H1 (cell line): ENCODE measurements at regions not wholly inside any gene's neighbourhood (a gene's known extent, or its start where the extent isn't known, plus 50 kb on each side); places are given as distances from the start of the nearest gene placed in this dataset.

ENCODE experiments used
- CTCF ChIA-PET: fragments of 300-600 bp; sonication (Branson Sonifier 250); formaldehyde crosslinking; loops from one replicate; lab custom pipeline; 2021; ENCODE audit not compliant: partially characterized antibody; lab: Charles Lee
- POLR2A ChIA-PET: fragments of 300-600 bp; sonication (Branson Sonifier 250); formaldehyde crosslinking; loops from one replicate; lab custom pipeline; 2021; ENCODE audit warnings: inconsistent platforms; ENCODE audit not compliant: partially characterized antibody; lab: Charles Lee
- DNase-seq, 2 experiments: peaks; one replicate each; pipeline versions ENCODE4 v3.0.0 to v3.0.0-alpha.2; 2010 to 2022; ENCODE audit warnings: low spot score in 2 of 2, low read depth in 1 of 2, mixed read lengths in 1 of 2
- FAIRE-seq: peaks from 2 replicates; lab custom pipeline; 2011; peaks lifted over from hg19 to GRCh38; lab: Jason Lieb, UNC
- H2AFZ ChIP-seq: 2 replicates; pipeline ENCODE4 v1.8.1; 2012; ENCODE audit warnings: low read length, inconsistent platforms
- H2AK5ac ChIP-seq: 2 replicates; pipeline ENCODE4 v1.6.1; 2013; ENCODE audit warnings: low read depth, low read length
- H2BK120ac ChIP-seq: replicated peaks from 2 replicates; pipeline ENCODE3; 2013; ENCODE audit warnings: low read depth, low read length, inconsistent platforms
- H2BK12ac ChIP-seq: 2 replicates; pipeline ENCODE4 v1.6.1; 2013; ENCODE audit warnings: low read depth, low read length
- H2BK15ac ChIP-seq: 2 replicates; pipeline ENCODE4 v1.6.1; 2013; ENCODE audit warnings: low read length
- H2BK20ac ChIP-seq: 2 replicates; pipeline ENCODE4 v1.6.1; 2013; ENCODE audit warnings: low read length
- H2BK5ac ChIP-seq: 2 replicates; pipeline ENCODE4 v1.6.1; 2013; ENCODE audit warnings: low read depth, low read length
- H3K14ac ChIP-seq: 2 replicates; pipeline ENCODE4 v1.6.1; 2013; ENCODE audit warnings: inconsistent platforms; ENCODE audit not compliant: insufficient read length
- H3K18ac ChIP-seq: 2 replicates; pipeline ENCODE4 v1.6.1; 2013; ENCODE audit warnings: low read length; ENCODE audit errors: extremely low read depth
- H3K23ac ChIP-seq: 2 replicates; pipeline ENCODE4 v1.6.1; 2013; ENCODE audit warnings: inconsistent platforms; ENCODE audit not compliant: insufficient read length
- H3K23me2 ChIP-seq: 2 replicates; pipeline ENCODE4 v1.6.1; 2013; ENCODE audit warnings: low read depth, low read length
- H3K27ac ChIP-seq: 2 replicates; pipeline ENCODE4 v1.6.1; 2011; ENCODE audit warnings: low read depth, low read length, inconsistent platforms
- H3K27me3 ChIP-seq, 4 experiments: replicated peaks in 1 of 4; 1 replicate in 1 of 4; 2 replicates in 3 of 4; pipeline versions ENCODE4 v1.6.1 to v1.8.1; 2011 to 2013; ENCODE audit warnings: low read length in 3 of 4, mild to moderate bottlenecking in 3 of 4, inconsistent platforms in 2 of 4, mixed read lengths in 2 of 4, moderate library complexity in 1 of 4; ENCODE audit not compliant: control insufficient read depth in 3 of 4, insufficient read depth in 3 of 4; ENCODE audit errors: extremely low read depth in 1 of 4
- H3K36me3 ChIP-seq, 4 experiments: 2 replicates each; pipeline versions ENCODE4 v1.6.1 to v1.8.1; 2011 to 2013; ENCODE audit warnings: mild to moderate bottlenecking in 4 of 4, low read length in 3 of 4, moderate library complexity in 2 of 4, control low read depth in 1 of 4, inconsistent platforms in 1 of 4; ENCODE audit not compliant: insufficient read depth in 4 of 4, control insufficient read depth in 2 of 4
- H3K4ac ChIP-seq: replicated peaks from 2 replicates; pipeline ENCODE3; 2013; ENCODE audit warnings: low read length, low read depth, mixed read lengths, inconsistent platforms; ENCODE audit not compliant: insufficient read length
- H3K4me1 ChIP-seq, 4 experiments: replicated peaks in 1 of 4; 1 replicate in 1 of 4; 2 replicates in 3 of 4; pipeline versions ENCODE4 v1.6.1 to v1.8.1; 2011 to 2013; ENCODE audit warnings: low read length in 3 of 4, inconsistent platforms in 2 of 4, mixed read lengths in 1 of 4; ENCODE audit not compliant: insufficient read depth in 4 of 4, control insufficient read depth in 3 of 4
- H3K4me2 ChIP-seq, 2 experiments: 2 replicates each; pipeline versions ENCODE4 v1.6.1 to v1.8.1; 2011 to 2013; ENCODE audit warnings: low read depth in 2 of 2, low read length in 2 of 2, control low read depth in 1 of 2, inconsistent platforms in 1 of 2, mild to moderate bottlenecking in 1 of 2; ENCODE audit not compliant: insufficient read depth in 1 of 2
- H3K4me3 ChIP-seq, 4 experiments: fragments of 200-600, 300-600 bp in 1 of 4; sonication (generic), shearing (Covaris generic), sonication (Bioruptor Twin) in 1 of 4; 2 replicates each; pipeline versions ENCODE4 v1.5.1 to v1.8.1; 2011 to 2016; ENCODE audit warnings: low read length in 4 of 4, low read depth in 3 of 4, control low read depth in 2 of 4, inconsistent platforms in 2 of 4, mild to moderate bottlenecking in 2 of 4, mixed read lengths in 1 of 4, moderate library complexity in 1 of 4; ENCODE audit not compliant: insufficient read depth in 2 of 4; ENCODE audit errors: extremely low read depth in 1 of 4
- H3K56ac ChIP-seq: replicated peaks from 2 replicates; pipeline ENCODE3; 2013; ENCODE audit warnings: low read depth, mild to moderate bottlenecking, mixed read lengths, low read length, inconsistent platforms; ENCODE audit not compliant: insufficient read length
- H3K79me1 ChIP-seq: 2 replicates; pipeline ENCODE4 v1.6.1; 2013; ENCODE audit warnings: low read depth, low read length, control low read depth
- H3K79me2 ChIP-seq, 2 experiments: 2 replicates each; pipeline versions ENCODE4 v1.6.1 to v1.8.1; 2012 to 2013; ENCODE audit warnings: low read length in 2 of 2, mild to moderate bottlenecking in 2 of 2, inconsistent platforms in 1 of 2; ENCODE audit not compliant: insufficient read depth in 2 of 2, control insufficient read depth in 1 of 2
- H3K9ac ChIP-seq, 4 experiments: replicated peaks in 1 of 4; 1 replicate in 1 of 4; 2 replicates in 3 of 4; pipeline versions ENCODE4 v1.6.1 to v1.8.1; 2011 to 2013; ENCODE audit warnings: low read depth in 3 of 4, low read length in 3 of 4, control low read depth in 2 of 4, mild to moderate bottlenecking in 2 of 4, moderate library complexity in 2 of 4, inconsistent platforms in 1 of 4; ENCODE audit errors: extremely low read depth in 1 of 4
- H3K9me3 ChIP-seq, 2 experiments: 2 replicates each; pipeline versions ENCODE4 v1.6.1 to v1.8.1; 2012 to 2013; ENCODE audit warnings: mild to moderate bottlenecking in 2 of 2, moderate library complexity in 2 of 2, control low read depth in 1 of 2, inconsistent platforms in 1 of 2, low read depth in 1 of 2, low read length in 1 of 2, mixed read lengths in 1 of 2; ENCODE audit not compliant: insufficient read depth in 2 of 2
- H4K20me1 ChIP-seq, 2 experiments: replicated peaks in 1 of 2; 2 replicates each; pipeline versions ENCODE3 to v1.8.1; 2011 to 2013; ENCODE audit warnings: inconsistent platforms in 2 of 2, low read length in 2 of 2, mild to moderate bottlenecking in 1 of 2; ENCODE audit not compliant: insufficient read depth in 2 of 2, control insufficient read depth in 1 of 2
- H4K5ac ChIP-seq: 2 replicates; pipeline ENCODE4 v1.6.1; 2013; ENCODE audit warnings: low read length, low read depth, mixed read lengths, inconsistent platforms; ENCODE audit not compliant: insufficient read length
- H4K8ac ChIP-seq: 2 replicates; pipeline ENCODE4 v1.8.0; 2013; ENCODE audit warnings: mild to moderate bottlenecking, moderate library complexity, low read length, inconsistent platforms; ENCODE audit not compliant: insufficient read depth; ENCODE audit errors: extremely low read depth
- H4K91ac ChIP-seq: replicated peaks from 2 replicates; pipeline ENCODE3; 2013; ENCODE audit warnings: low read length, mixed read lengths, inconsistent platforms; ENCODE audit not compliant: insufficient read length
- EZH2 ChIP-seq: fragments of 200-600 bp; sonication (generic); IDR thresholded peaks from 2 replicates; pipeline ENCODE4 v1.7.1; 2012; ENCODE audit warnings: low read depth, mild to moderate bottlenecking, moderate library complexity, low read length, inconsistent platforms; ENCODE audit not compliant: severe bottlenecking
- RXRA ChIP-seq: IDR thresholded peaks from 2 replicates; pipeline ENCODE4 v1.6.1; 2011; ENCODE audit warnings: low read depth, mild to moderate bottlenecking, low read length, moderate library complexity; ENCODE audit not compliant: insufficient read depth
- SRF ChIP-seq: IDR thresholded peaks from 2 replicates; pipeline ENCODE4 v1.6.1; 2011; ENCODE audit warnings: mild to moderate bottlenecking, low read depth, low read length, moderate library complexity
- TEAD4 ChIP-seq: IDR thresholded peaks from 2 replicates; pipeline ENCODE4 v1.6.1; 2012; ENCODE audit warnings: low read depth, low read length, inconsistent platforms, mixed read lengths

GRCh38 chr5:119741691-119742090 lies 112.3 kb downstream of the FAM170A start:
- H2BK5ac ChIP-seq = no peak overlapping the region
- no peaks in the 10 kb centered on the region; the same call in 1 of the 2 replicates for H3K23me2 ChIP-seq
- no peaks in the 10 kb centered on the region for H3K36me3 ChIP-seq
- H3K4me3 ChIP-seq = no peak overlapping the region
- H4K20me1 ChIP-seq = no peaks in the 10 kb centered on the region
- no peak overlapping the region for H3K23ac ChIP-seq
- no peak for TF ChIP-seq RXRA
- TF ChIP-seq EZH2 = no peak
- no peak for TF ChIP-seq TEAD4
- no peak for TF ChIP-seq SRF
- no peak overlapping the region for H3K27ac ChIP-seq
- no peak overlapping the region for H2AFZ ChIP-seq
- POLR2A ChIA-PET = no interaction called here
- H2BK12ac ChIP-seq = no peak overlapping the region
- H3K18ac ChIP-seq = no peak overlapping the region
- H3K4me2 ChIP-seq = no peak overlapping the region
- H3K9ac ChIP-seq = no peak overlapping the region
- H2AK5ac ChIP-seq = no peak overlapping the region
- FAIRE-seq (no peak), DNase-seq (no peak)
- H3K4me1 ChIP-seq = no peaks in the 10 kb centered on the region
- no peak overlapping the region for H4K91ac ChIP-seq
- no peaks in the 10 kb centered on the region for H3K9me3 ChIP-seq
- no peak overlapping the region for H2BK15ac ChIP-seq
- no peak overlapping the region for H4K8ac ChIP-seq
- H3K56ac ChIP-seq = no peak overlapping the region
- H3K79me1 ChIP-seq = no peaks in the 10 kb centered on the region
- H3K14ac ChIP-seq = no peak overlapping the region
- CTCF ChIA-PET = interaction anchor here (0.6 to 2.3 kb wide), 5 partner anchors 163 to 330 kb away, joined by 3 to 9 read pairs (median 4); no protein-coding TSS in a partner anchor
- H3K4ac ChIP-seq = no peak overlapping the region
- no peaks in the 10 kb centered on the region for H3K79me2 ChIP-seq
- H4K5ac ChIP-seq = no peak overlapping the region
- H3K27me3 ChIP-seq = no peaks in the 10 kb centered on the region
- no peak overlapping the region for H2BK120ac ChIP-seq
- no peak overlapping the region for H2BK20ac ChIP-seq
